HG03097 (cell line): ENCODE measurements at regions not wholly inside any gene's neighbourhood (a gene's known extent, or its start where the extent isn't known, plus 50 kb on each side); places are given as distances from the start of the nearest gene placed in this dataset.
"Not testable (repeated sequence)": the region's sequence is repeated elsewhere in the genome, so short reads cannot be mapped to it uniquely, and the experiment has no call there.

Experiments used
- ATAC-seq: cut with Tn5 transposase; IDR thresholded peaks from one replicate; pipeline ENCODE4 v1.9.1; 2021; ENCODE audit not compliant: unreplicated experiment, low FRiP score

DNA sequence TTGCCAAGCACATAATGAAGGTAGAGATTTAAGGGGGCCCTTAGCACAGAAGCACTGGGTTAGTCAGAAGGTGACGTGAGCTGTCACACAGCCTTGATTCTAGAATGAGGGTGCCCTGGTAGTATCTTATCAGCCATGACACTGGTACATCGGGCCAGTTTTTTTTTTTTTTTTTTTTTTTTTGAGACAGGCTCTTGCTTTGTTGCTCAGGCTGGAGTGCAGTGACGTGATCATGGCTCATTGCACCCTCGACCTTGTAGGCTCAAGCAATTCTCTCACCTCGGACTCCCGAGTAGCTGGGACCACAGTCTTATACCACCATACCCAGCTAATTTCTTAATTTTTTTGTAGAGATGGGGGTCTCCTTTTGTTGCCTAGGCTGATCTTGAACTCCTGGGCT lies 872.6 kb upstream of the DEFB115 start:
- not testable (repeated sequence) for ATAC-seq

DNA sequence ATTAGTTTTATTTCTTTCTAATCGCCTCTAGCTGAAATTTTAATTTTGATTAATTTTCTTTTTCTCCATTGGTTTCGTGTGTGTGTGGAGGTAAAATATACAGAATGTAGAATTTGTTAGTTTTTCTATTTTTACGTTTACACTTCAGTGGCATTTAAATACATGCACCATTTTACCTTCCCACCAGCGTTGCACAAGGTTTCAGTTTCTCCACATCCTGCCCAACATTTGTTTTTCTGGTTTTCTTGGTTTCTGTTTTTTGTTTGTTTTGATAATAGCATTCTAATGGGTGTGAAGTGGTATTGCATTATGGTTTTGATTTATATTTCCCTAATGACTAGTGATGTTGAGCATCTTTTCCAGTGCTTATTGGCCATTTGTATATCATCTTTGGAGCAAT lies 871.4 kb upstream of the DEFB115 start:
- not testable (repeated sequence) for ATAC-seq

DNA sequence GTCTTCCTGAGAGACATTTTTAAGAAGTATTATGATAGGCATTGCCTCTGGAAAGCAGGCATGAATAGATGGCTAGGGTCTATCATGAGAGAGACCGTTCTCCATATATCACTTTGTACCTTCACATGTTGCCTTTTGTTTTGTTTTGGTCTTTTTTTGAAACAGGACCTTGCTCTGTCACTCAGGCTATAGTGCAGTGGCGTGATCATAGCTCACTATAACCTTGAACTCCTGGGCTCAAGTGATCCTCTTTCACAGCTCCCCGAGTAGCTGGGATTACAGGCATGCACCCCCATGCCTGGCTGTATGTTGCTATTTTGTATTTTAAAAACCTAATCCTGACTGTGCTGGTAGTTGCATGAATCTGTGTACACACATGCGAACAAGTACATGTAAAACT lies 869.6 kb upstream of the DEFB115 start:
- ATAC-seq, result not testable (repeated sequence)

DNA sequence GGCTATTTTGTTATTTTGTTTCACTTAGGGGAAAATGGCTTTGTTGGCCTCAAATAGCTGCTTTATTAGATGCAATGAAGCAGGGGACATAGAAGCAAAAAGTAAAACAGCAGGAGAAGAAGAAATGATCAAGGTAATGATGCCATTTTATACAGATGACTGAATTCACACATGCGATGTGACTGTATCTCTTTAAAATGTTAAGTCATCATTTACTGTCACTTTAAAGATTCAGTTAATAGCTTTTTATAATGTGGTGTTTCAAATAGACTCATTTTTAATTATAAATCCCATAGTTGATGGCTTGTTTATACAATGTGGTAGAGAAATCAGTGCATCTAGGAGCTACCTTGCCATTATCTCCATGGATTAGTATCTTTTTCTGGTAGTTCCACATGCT lies 863.9 kb upstream of the DEFB115 start:
- ATAC-seq, result not testable (repeated sequence)

DNA sequence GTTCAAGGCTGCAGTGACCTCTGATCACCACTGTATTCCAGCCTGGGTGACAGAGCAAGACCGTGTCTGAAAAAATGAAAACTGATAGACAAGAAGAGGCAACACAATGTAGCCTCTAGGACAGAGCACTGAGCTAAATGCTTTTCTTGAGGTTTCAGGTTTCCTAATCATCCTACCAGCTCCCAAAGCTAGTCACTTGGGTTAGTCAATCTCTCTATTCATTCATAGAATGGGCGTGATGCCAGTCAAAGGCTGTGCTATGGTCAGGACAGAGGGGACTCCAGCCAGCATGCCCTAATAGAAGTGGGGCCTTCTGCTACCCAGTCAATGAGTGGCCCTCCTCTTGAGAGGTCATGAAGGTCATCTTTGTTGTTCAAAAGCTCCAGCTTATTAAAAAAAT lies 860.4 kb upstream of the DEFB115 start:
- not testable (repeated sequence) for ATAC-seq

DNA sequence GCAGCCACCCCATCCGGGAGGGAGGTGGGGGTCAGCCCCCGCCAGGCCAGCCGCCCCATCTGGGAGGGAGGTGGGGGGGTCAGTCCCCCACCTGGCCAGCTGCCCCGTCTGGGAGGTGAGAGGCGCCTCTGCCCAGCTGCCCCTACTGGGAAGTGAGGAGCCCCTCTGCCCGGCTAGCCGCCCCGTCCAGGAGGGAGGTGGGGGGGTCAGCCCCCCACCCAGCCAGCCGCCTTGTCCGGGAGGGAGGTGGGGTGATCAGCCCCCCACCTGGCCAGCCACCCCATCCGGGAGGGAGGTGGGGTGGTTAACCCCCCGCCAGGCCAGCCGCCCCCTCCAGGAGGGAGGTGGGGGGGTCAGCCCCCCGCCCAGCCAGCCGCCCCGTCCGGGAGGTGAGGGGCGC lies 852.4 kb upstream of the DEFB115 start:
- not testable (repeated sequence) for ATAC-seq

DNA sequence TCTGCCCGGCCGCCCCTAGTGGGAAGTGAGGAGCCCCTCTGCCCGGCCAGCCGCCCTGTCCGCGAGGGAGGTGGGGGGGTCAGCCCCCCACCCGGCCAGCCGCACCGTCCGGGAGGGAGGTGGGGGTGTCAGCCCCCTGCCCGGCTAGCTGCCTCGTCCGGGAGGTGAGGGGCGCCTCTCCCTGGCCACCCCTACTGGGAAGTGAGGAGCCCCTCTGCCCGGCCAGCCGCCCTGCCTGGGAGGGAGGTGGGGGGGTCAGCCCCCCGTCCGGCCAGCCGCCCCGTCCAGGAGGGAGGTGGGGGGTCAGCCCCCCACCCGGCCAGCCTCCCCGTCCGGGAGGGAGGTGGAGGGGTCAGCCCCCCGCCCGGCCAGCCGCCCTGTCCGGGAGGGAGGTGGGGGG lies 851.9 kb upstream of the DEFB115 start:
- not testable (repeated sequence) for ATAC-seq

DNA sequence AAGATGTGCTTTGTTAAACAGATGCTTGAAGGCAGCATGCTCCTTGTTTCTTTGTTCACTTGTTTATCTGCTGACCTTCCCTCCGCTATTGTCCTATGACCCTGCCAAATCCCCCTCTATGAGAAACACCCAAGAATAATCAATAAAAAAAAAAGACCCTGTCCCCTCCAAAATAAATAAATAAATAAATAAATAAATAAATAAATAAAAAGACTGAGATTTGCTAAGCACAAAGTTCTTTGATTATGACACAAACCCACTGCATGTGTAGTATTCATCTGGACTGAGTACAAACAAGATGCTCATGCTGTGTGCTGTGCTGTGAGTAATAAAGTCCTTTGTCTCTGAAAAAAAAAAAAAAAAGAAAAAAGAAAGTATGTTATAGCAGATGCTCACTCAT lies 851.1 kb upstream of the DEFB115 start:
- ATAC-seq, result not testable (repeated sequence)

DNA sequence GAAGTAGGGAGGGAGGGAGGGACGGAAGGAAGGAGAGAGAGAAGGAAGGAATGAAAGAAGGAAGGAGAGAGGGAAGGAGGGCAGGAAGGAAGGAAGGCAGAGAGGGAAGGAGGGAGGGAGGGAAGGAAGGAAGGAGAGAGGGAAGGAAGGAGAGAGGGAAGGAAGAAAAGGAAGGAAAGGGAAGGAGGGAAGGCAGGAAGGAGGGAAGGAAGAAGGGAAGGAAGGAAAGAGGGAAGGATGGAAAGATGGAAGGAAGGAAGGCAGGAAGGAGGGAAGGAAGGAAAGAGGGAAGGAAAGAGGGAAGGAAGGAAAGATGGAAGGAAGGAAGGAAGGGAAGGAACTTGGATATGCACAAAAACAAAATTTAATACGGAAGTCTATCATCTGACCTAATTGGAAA lies 844.5 kb upstream of the DEFB115 start:
- no peak for ATAC-seq

DNA sequence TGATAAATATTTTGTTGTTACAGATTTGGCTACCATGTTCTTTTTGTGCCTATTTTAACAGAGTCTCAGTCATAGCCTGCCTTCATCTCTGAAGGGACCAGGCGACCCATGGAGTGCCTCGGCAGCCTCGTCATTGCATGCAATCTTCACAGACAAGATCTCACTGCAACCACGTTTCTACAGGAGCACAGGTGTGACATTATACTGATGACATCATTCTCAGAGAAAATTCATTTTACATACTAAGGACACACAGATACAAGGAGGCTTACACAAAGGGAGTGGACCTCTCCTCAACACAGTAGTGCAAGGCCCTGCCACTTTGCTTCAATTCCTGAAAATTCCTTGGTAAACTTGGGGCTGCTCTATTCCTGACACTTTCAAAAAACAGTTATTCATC lies 840.1 kb upstream of the DEFB115 start:
- not testable (repeated sequence) for ATAC-seq

DNA sequence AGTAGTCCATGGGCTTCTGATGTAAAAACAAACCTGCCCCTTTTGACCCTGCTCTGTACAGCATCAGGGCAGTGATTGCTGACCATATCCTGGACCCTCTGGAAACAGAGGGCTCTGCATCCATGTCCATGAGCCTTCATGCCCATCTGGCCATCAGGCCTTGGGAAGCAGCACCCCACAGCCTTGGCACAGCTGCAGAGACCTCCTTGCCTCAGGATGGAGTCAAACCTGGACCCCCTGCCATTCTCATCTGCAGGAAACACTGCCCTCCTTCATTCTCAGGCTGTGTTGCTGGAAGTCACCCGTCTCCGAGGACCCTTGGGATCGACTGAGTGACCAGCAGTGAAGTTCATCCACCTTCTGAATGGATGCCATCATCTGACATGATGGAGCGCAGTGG lies 839.1 kb upstream of the DEFB115 start:
- not testable (repeated sequence) for ATAC-seq

DNA sequence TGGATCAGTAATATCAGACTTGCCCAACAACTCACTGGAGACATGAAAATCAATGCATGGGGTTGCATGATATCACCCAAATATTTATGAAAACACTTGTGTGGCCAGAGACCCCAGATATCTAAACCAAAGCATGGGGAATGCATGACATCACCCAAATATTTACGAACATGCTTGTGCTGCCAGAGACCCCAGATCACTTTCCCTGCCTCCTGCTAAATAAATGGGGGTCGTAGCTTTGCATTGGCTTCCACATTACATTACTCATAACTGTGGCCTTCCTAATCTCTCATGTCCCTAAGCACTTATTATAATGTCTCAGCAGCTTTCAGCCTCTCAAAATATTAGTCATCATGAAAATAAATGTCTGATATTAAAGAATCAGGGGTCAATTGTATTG lies 838.0 kb upstream of the DEFB115 start:
- no peak for ATAC-seq

DNA sequence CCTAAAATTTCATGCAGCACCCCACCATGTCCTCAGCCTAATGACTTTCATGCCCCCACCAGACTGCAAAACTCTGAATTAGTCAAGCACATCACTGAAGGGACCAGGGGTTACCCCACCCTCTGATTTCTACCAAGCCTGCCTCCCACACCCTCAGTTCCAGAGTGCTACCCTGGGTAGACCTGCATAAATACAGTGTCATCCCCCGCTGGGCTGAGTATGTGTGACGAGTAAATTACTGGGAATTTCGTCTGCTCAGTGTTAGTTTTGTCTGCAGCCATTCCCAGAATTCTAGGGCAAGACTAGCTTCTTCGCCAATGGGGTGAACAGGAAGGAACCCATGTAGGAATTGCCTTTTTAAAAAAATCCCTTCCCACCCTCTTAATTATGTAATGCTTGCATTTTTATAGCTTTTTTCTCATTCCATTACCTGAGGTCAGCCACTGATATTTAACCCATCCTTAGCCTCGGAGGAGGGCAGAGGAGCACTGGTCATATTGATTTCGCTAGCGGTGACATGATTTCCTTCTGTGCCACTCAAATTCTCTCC lies 837.5 kb upstream of the DEFB115 start:
- ATAC-seq, result not testable (repeated sequence)
